HepG2 (cell line): ENCODE measurements at regions not wholly inside any gene's neighbourhood (a gene's known extent, or its start where the extent isn't known, plus 50 kb on each side); places are given as distances from the start of the nearest gene placed in this dataset.

Source experiments
- CCDC6 ChIP-seq: sonication (generic); formaldehyde crosslinking; IDR thresholded peaks from 2 replicates; pipeline ENCODE4 v1.8.1; 2022; ENCODE audit warnings: mild to moderate bottlenecking, missing genetic modification reagents, moderate library complexity
- ELF4 ChIP-seq: sonication (generic); formaldehyde crosslinking; IDR thresholded peaks from 2 replicates; pipeline ENCODE4 v1.5.0; 2020; ENCODE audit warnings: missing genetic modification reagents, mild to moderate bottlenecking, moderate library complexity, borderline replicate concordance
- GABPB1 ChIP-seq: IDR thresholded peaks from 2 replicates; pipeline ENCODE4 v1.6.1; 2016; ENCODE audit warnings: mild to moderate bottlenecking, missing genetic modification reagents, moderate library complexity, missing compliant biosample characterization
- GTF2F1 ChIP-seq: fragments of 150-350 bp; IDR thresholded peaks from 2 replicates; pipeline ENCODE4 v1.6.1; 2014; ENCODE audit warnings: low read length
- JARID2 ChIP-seq: sonication (generic); formaldehyde crosslinking; IDR thresholded peaks from 2 replicates; pipeline ENCODE4 v1.8.1; 2023; ENCODE audit warnings: missing genetic modification reagents, inconsistent platforms; ENCODE audit not compliant: insufficient replicate concordance
- MAFF ChIP-seq: IDR thresholded peaks from 2 replicates; pipeline ENCODE4 v1.6.1; 2011; ENCODE audit warnings: low read depth, low read length, improper control_type of control experiment
- MAFK ChIP-seq, 2 experiments: IDR thresholded peaks in 1 of 2; conservative IDR thresholded peaks in 1 of 2; 2 replicates each; pipeline ENCODE4 v1.6.1; 2011; ENCODE audit warnings: improper control_type of control experiment in 2 of 2, low read length in 2 of 2
- REPIN1 ChIP-seq: sonication (generic); formaldehyde crosslinking; IDR thresholded peaks from 2 replicates; pipeline ENCODE4 v1.8.0; 2022; ENCODE audit warnings: missing genetic modification reagents, low read depth, mild to moderate bottlenecking, borderline replicate concordance
- ZNF326 ChIP-seq: sonication (generic); formaldehyde crosslinking; IDR thresholded peaks from 2 replicates; pipeline ENCODE4 v1.4.0; 2020; ENCODE audit warnings: missing genetic modification reagents, borderline replicate concordance
- ZNF530 ChIP-seq: sonication (generic); formaldehyde crosslinking; IDR thresholded peaks from 2 replicates; pipeline ENCODE4 v1.5.0; 2020; ENCODE audit warnings: low read depth, mild to moderate bottlenecking, missing genetic modification reagents
- ZSCAN29 ChIP-seq: sonication (generic); formaldehyde crosslinking; conservative IDR thresholded peaks from 2 replicates; pipeline ENCODE4 v1.4.0; 2020; ENCODE audit warnings: mild to moderate bottlenecking, missing genetic modification reagents
- TF ChIP-seq, protein P1 (sequence below): IDR thresholded peaks from 2 replicates; pipeline ENCODE4 v1.6.1; 2016; ENCODE audit warnings: missing genetic modification reagents, missing compliant biosample characterization
- TF ChIP-seq, protein P2 (sequence below): IDR thresholded peaks from 2 replicates; pipeline ENCODE4 v1.6.1; 2016; ENCODE audit warnings: low read depth, borderline replicate concordance
- TF ChIP-seq, protein P3 (sequence below): sonication (generic); formaldehyde crosslinking; IDR thresholded peaks from 2 replicates; pipeline ENCODE4 v1.4.0; 2020; ENCODE audit warnings: missing genetic modification reagents, borderline replicate concordance

DNA sequence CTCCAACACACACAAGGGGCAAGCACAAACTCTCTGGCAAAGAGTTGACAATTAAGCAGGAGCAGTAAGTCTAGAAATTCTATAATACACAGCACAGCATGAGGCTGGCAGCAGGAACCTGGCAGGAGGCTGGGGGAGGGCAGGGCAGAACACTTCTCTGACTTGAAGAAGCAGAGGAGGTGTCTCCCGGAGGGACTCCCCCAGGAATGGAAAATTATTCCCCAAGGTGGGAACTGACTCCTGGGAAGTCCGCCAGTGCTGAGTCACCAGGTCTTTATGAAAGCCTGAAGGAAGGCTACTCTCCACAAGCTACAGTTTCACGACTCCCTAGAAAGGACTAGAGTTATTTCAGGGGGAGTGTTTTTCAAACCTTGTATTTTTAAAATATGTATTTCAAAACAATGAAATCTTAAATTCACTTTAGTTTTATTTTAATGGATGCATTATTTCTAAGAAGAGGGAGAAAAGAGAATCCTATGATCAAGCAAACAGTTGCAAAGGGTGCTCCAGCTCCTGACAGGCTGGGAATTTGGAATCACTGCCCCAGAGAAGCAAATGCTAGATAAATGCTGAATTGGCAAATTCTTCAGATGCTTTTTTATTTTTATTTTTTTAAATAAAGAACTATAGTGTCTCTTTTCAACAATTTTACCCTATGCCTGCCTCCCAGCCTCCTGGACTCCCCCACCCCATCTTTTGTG lies 192.8 kb downstream of the LY86 start (continued):
- TF ChIP-seq ZNF530 (CRISPR knock-in tag) (no peak), GTF2F1 (no peak), ELF4 (CRISPR knock-in tag) (no peak), ZNF326 (CRISPR knock-in tag) (no peak), CCDC6 (CRISPR knock-in tag) (no peak), GABPB1 (CRISPR knock-in tag) (no peak), ZSCAN29 (CRISPR knock-in tag) (no peak), REPIN1 (no peak), MAFK (conservative IDR thresholded peaks at IDR 0.05 in 1 of 2, IDR thresholded peaks at IDR 0.05 in 1 of 2; ENCODE audit: low read length in 2 of 2) (peak; percentile 97 to 98), JARID2 (CRISPR knock-in tag) (no peak), MAFF (peak; percentile 98)
- TF ChIP-seq, protein P1, sequence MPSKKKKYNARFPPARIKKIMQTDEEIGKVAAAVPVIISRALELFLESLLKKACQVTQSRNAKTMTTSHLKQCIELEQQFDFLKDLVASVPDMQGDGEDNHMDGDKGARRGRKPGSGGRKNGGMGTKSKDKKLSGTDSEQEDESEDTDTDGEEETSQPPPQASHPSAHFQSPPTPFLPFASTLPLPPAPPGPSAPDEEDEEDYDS: no peak
- TF ChIP-seq, protein P2, sequence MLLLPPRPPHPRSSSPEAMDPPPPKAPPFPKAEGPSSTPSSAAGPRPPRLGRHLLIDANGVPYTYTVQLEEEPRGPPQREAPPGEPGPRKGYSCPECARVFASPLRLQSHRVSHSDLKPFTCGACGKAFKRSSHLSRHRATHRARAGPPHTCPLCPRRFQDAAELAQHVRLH (CRISPR knock-in tag): no peak
- TF ChIP-seq, protein P3, sequence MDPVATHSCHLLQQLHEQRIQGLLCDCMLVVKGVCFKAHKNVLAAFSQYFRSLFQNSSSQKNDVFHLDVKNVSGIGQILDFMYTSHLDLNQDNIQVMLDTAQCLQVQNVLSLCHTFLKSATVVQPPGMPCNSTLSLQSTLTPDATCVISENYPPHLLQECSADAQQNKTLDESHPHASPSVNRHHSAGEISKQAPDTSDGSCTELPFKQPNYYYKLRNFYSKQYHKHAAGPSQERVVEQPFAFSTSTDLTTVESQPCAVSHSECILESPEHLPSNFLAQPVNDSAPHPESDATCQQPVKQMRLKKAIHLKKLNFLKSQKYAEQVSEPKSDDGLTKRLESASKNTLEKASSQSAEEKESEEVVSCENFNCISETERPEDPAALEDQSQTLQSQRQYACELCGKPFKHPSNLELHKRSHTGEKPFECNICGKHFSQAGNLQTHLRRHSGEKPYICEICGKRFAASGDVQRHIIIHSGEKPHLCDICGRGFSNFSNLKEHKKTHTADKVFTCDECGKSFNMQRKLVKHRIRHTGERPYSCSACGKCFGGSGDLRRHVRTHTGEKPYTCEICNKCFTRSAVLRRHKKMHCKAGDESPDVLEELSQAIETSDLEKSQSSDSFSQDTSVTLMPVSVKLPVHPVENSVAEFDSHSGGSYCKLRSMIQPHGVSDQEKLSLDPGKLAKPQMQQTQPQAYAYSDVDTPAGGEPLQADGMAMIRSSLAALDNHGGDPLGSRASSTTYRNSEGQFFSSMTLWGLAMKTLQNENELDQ (CRISPR knock-in tag): no peak
